Epithelial cell of esophagus (primary cell): ENCODE measurements at regions not wholly inside any gene's neighbourhood (a gene's known extent, or its start where the extent isn't known, plus 50 kb on each side); places are given as distances from the start of the nearest gene placed in this dataset.

Source experiments
- DNase-seq: peaks from one replicate; pipeline ENCODE4 v3.0.0; 2010; ENCODE audit warnings: low read depth
- H3K4me3 ChIP-seq: 2 replicates; pipeline ENCODE4 v1.5.1; 2011; ENCODE audit warnings: mild to moderate bottlenecking, low read length, control low read depth
- CTCF ChIP-seq: IDR thresholded peaks from 2 replicates; pipeline ENCODE4 v1.5.1; 2011; ENCODE audit warnings: low read depth, mild to moderate bottlenecking, low read length, control low read depth, inconsistent platforms; ENCODE audit not compliant: insufficient read depth; ENCODE audit errors: missing control alignments

GRCh38 chr1:102083192-102083591 lies 86.5 kb upstream of the OLFM3 start:
- no peak for DNase-seq
- no peak for TF ChIP-seq CTCF
- H3K4me3 ChIP-seq = no peak overlapping the region

DNA sequence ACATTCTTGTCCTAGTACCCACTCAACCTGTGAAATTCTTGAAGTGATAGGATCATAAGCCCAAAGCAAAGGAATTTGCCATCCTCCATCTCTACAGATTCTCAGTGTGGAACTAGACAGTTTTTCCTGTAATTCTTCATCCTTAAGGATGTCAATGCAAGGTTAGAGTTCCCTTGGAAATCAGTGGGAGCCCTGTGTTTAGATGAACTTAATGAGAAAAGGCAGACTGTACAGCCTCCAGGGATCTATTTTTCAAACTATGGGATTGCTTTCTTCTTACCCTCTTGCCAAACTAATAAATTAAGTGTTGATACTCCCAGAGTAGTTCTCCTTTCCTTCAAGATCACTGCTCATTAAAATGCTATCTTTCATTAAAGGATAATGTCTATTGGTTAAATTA lies 78.1 kb upstream of the OLFM3 start:
- DNase-seq = no peak
- H3K4me3 ChIP-seq = no peak overlapping the region
- TF ChIP-seq CTCF = no peak

GRCh38 chr1:102071451-102071850 lies 74.7 kb upstream of the OLFM3 start:
- no peak for TF ChIP-seq CTCF
- DNase-seq = no peak
- H3K4me3 ChIP-seq = no peak overlapping the region

DNA sequence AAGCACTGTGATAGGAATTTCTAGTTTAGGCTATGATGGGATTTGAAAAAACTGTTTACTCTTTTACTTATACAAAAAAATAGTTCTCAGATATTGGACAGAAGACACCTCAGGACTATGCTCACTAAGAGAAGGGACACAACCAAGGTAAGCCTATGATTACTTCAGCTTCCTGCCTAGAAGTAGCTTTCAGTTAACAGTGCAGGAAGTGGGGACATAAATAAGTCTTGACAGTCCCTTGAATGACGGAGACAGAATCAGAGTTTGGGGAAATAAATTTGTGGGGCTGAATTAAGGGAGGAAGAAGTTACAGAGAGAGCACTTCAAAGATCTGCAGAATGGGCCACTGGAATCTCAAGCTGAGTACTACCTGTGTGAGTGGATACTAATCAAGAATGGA lies 53.8 kb upstream of the OLFM3 start:
- no peak overlapping the region for H3K4me3 ChIP-seq
- DNase-seq = no peak
- no peak for TF ChIP-seq CTCF

GRCh38 chr1:102047724-102048123 lies 51.0 kb upstream of the OLFM3 start:
- no peak for TF ChIP-seq CTCF
- no peak overlapping the region for H3K4me3 ChIP-seq
- DNase-seq = no peak
